G401 (cell line): ENCODE measurements at regions not wholly inside any gene's neighbourhood (a gene's known extent, or its start where the extent isn't known, plus 50 kb on each side); places are given as distances from the start of the nearest gene placed in this dataset.
A peak's percentile ranks its signal among the peaks of the same experiment; 100 is the strongest.
"Not testable (repeated sequence)": the region's sequence is repeated elsewhere in the genome, so short reads cannot be mapped to it uniquely, and the experiment has no call there.

ENCODE experiments used
- DNase-seq: peaks from one replicate; pipeline ENCODE4 v3.0.0-alpha.2; 2015; ENCODE audit warnings: low spot score
- in situ Hi-C: cut with HindIII; loops from 2 replicates; pipeline ENCODE4 v1.10.0; 2016; ENCODE audit warnings: low sequenced_read_pairs, mixed read lengths

DNA sequence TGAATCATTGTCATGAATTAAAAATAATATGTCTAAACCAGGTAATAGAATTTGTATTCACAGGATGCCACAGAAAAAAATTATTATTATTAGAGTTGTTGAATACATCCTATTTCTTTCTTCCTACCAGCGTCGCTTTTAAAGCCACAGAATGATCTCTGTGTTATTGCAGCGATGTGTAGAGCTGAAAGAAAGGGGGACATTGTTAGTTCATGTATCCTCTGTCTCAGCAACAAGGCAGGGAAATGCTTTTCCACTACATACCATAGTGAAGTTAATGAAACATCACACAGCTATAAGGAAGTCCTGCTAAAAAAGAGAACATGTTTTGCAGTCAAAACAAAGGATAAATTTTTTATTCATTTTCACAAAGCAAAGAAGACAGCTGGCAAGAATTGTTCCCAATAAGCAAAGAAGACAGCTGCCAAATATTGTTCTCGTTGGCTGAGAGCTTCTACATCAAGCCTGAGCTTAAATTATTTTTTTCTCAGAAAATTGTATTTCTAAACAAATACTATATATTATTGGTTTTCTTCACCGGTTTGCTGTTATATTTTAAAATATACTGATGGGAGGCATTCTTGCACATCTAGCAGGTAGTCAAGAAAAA, 1234.4 kb downstream of the SUCLG1 start:
- no peak for DNase-seq
- in situ Hi-C loops, result no loop called here

DNA sequence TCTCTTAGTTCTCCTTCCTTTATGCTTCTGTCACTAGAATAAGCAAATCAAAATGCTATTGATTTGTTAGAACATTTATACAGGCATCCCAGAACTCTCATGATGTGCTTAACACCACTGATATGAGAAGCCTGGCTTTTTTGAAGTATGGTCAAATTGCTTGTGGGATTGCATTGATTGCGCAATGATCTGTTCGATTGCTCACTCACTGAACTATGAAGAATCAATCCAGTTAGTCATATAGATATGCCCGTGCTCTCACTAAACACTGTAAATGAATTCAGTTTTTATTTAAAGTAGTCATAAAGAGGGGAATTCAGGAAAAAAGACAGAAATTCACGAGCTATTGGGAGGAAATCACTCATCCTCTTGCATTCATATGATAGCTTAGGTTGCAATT, 1237.8 kb downstream of the SUCLG1 start:
- in situ Hi-C loops, result no loop called here
- no peak for DNase-seq

DNA sequence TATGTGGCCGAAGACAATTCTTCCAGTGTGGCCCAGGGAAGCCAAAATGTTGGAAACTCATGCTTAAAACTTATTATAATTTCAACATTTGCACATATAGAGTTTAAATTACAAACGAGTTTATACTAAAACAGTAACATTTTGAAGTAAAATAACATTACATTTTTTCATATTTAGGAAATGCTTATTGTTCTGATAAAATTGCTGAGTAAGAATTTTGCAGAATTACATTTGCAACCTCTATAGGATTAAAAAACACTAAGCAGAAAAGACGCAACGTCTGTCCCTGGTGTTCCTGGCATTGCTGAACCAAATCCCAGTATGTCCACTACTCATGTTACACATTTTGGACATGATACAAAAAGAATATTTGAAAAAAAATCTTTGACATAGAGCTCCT, 1241.2 kb downstream of the SUCLG1 start:
- in situ Hi-C loops, result no loop called here

DNA sequence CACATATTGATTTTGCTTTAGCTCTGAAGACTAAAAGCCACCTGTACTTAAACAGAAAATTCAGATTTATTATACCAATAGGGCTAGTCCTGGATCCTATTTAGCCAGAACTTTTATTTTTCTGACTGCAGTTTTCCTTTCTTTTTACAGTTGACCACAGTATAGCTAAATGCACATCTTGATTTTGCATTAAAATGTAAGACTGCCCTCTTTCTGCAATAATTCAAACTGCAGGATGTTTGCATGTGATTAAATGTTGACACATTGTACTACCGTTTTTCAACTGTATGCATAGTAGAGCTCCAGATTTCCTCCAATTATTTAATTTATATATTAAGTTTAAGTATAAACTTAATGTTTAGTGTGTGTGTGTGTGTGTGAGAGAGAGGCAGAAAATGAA, 1262.9 kb downstream of the SUCLG1 start:
- peak; percentile 5 for DNase-seq
- in situ Hi-C loops, result no loop called here

More for the DNA sequence above, 1241.2 kb downstream of the SUCLG1 start:
- DNase-seq, result no peak

DNA sequence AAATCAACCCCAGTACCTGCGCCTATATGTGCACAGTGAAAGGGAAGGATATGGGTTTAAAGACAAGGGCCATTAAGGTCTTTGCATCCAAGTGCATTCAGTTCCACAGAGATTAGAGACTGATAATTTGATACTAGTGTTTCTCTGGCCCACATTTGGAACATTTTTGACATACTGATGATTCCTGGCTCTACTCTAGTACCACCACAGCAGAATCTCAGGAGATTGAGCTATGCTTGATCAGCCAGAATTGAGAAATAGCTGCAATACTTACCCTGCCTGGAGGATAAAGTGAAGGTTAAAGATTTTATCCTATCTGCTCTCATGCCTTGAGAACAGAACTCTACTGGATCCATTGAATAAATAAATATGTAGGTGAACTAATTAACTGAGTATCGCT, 1267.8 kb downstream of the SUCLG1 start:
- in situ Hi-C loops, result no loop called here
- DNase-seq, result no peak

DNA sequence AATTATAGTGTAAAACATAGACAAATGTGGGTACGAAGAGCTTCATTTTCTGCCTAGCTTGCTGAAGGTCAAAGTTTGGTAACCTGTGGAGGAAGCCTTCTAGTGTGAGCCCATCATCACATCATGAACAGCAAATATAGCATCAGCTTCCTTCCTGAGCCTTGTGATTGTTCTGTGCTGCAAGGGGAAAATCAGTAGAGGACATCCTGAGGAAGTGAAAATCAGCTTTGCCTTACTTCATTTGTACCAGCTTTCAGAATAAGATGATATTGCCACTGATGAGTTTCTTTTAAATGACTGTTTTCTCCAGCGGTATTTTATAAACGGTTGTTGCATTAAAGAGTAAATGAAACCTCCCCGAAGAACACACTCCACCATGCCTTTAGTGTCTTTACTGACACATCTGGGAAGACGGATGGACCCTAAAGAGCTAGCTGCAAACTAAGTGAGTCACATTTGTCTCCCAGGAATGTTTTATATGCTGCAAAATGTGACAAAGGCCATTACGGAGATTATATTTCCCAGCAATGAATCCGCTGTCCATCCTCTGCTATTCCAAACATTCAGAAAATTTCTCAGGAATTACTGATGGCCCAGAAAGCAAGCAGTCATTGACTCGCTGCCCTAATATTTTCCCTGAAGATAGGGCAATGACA, 1272.8 kb downstream of the SUCLG1 start:
- in situ Hi-C loops, result no loop called here
- DNase-seq, result no peak

DNA sequence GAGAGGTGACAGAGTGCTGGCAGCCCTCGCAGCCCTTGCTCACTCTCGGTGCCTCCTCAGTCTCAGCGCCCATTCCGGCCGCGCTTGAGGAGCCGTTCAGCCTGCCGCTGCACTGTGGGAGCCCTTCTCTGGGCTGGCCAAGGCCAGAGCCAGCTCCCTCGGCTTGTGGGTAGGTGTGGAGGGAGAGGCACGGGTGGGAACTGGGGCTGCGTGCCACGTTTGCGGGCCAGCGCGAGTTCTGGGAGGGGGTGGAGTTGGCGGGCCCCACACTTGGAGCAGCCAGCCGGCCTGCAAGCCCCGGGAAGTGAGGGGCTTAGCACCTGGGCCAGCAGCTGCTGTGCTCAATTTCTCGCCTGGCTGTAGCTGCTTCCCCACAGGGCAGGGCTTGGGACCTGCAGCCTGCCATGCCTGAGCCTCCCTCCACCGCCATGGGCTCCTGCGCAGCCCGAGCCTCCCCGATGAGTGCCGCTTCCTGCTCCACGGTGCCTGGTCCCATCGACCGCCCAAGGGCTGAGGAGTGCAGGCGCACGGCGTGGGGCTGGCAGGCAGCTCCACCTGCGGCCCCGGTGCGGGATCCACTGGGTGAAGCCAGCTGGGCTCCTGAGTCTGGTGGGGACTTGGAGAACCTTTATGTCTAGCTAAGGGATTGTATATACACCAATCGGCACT, 1278.1 kb downstream of the SUCLG1 start:
- DNase-seq, in situ Hi-C loops: not testable (repeated sequence)

DNA sequence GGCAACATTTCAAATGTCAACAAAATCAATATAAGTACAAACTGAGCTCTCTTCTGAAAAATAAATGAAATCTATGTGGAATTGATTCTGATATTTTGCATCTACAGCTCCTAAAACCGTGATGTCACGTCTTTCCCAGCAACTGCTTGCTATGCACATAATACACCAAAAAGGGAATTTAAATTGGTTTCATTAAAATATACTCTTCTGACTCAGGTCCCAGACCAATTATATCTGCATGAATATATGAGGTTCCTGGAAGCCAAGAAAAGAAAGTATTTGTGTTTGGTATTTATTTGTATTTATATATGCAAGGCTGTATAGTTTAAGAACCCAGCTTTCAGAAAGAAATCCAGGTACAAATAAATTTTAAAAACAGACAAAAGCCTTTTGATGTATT, 1282.5 kb downstream of the SUCLG1 start:
- in situ Hi-C loops, result no loop called here
- DNase-seq, result no peak

DNA sequence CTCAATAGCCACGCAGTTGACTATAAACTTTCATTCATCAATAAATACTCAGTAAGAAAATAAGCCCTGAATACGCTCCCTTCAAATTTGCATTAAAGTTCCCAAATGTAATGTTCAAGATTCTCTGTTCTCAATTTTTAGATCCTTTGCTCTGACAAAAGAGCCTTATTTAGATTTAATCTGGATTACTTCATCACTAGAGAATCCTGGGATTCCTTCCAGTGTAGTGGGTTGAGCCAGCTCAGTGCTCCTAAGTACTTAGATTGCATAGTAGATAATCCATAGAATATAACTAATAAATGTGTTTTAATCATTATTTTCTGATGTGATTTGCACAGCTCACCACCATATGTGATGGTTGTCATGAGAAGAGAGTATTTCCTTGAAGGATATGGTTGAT, 1286.2 kb downstream of the SUCLG1 start:
- no peak for DNase-seq
- in situ Hi-C loops, result no loop called here

DNA sequence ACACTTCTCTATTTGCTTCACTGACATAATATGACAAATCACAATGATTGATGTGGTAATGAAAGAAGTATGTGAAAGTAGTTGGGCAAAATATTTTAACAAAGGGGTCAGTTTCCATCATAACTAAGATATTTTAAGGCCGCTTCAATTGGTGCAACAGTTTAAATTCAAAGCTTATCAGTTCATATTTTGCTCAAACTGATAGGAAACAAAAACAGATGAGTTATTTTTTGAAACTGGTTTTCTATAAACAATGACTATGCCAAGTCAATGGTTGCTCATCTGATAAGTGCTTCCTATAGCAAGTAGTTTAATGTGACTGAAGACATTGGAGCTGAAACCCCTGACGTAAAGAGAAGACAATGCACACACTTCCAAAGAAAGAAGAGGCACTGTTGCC, 1290.7 kb downstream of the SUCLG1 start:
- in situ Hi-C loops, result no loop called here
- DNase-seq, result no peak

DNA sequence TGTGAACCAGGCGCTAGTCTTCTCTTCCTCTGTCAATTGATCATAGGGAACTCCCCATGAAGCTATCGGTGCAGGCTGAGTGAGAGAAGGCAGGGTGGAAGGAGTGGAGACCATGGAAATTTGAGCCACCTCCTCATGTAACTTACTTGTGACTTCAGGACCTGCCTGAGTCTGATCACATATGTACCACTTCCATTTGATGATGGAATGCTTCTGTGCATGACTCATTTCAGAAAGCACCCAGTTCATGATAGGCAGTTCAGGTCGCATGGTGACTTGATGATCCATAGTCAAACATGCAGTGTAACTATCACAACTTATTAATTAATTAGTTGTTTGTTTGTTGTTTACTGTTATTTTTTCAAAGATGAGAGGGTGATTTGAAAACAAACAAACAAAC, 1296.7 kb downstream of the SUCLG1 start:
- in situ Hi-C loops, result no loop called here
- no peak for DNase-seq

DNA sequence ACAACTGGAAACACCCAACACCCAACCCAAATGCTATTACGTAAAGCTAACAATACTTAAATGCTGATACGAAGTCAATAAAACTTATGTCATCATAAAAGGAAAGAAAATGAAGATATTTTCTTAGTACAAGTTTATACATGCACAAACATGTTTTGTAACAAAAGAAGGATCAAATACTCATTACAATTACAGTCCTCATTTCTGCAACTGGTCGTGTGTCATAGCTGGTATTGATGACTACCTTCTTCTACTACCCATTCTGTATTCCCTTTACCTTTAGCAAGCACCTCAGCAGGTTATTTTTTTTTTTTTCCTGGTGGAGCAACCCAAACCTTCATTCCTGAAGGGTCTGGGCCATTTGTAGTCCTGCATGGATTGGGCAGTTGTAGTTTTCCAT, 1298.5 kb downstream of the SUCLG1 start:
- DNase-seq, result no peak
- in situ Hi-C loops, result no loop called here

DNA sequence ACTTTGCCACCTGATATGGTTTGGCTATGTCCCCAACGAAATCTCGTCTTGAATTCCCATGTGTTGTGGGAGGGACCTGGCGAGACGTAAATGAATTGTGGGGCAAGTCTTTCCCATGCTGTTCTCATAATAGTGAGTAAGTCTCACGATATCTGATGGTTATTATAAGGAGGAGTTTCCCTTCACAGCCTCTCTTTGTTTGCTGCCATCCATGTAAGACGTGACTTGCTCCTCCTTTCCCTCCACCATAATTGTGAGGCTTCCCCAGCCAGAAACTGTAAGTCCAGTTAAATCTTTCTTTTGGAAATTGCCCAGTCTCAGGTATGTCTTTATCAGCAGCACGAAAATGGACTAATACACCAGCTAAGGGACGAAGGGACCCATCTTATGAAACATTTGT, 1303.3 kb downstream of the SUCLG1 start:
- in situ Hi-C loops, result no loop called here
- DNase-seq, result no peak

DNA sequence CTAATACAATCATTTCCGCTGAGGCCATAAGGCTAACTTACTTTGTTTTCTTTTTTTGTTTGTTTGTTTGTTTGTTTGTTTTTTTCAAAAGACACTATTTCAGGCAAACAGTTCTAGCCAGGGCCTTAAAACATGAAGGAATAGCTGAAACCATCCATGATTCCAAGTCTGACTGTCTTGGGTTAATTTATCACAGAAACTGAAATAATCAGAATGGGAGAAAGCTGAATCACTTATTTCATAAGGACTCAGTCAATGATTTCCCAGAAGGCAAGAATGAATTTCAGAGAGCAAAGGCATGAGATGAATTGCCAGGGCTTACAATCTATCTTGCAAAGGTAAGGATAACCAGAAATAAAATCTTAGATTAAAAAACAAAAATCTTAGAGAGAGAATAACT, 1315.1 kb downstream of the SUCLG1 start:
- in situ Hi-C loops, result no loop called here
- DNase-seq, result no peak

DNA sequence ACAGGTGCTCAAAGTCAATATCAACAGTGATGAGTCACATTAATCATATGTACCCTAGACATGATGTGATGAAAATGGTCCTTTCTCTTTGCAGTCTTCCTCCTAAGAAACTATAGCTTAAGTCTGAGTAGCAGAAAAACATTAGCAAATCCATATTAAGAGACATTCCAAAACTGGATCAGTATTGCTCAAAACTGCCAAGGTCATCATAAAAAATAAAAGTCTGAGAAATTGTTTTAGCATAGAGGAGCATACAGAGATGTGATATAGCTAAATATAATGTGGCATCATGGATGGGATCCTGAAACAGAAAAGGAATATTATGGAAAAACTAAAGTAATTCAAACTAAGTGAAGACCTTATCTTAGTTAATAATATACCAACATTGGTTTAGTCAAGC, 1316.1 kb downstream of the SUCLG1 start:
- no peak for DNase-seq

DNA sequence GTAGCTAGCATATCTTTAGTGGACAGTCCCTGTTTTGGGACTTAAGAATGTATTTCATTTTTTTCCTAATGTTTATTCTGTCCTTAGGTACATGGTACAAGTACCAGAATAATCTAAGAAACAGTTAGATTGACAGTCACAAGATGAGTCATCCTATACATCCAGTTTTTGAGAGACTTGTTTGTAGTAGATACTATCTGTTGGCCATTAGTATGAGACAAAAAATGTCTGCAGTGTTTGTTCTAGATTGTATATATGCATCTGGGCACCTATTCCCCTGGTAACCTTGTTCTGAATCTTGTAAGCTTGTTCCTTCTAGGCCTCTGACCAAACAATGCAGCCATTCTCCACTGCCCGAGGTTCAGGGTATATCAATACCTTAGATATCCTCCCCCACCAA, 1343.5 kb downstream of the SUCLG1 start:
- in situ Hi-C loops, result no loop called here
- no peak for DNase-seq

More for the DNA sequence above, 1316.1 kb downstream of the SUCLG1 start:
- in situ Hi-C loops, result no loop called here

DNA sequence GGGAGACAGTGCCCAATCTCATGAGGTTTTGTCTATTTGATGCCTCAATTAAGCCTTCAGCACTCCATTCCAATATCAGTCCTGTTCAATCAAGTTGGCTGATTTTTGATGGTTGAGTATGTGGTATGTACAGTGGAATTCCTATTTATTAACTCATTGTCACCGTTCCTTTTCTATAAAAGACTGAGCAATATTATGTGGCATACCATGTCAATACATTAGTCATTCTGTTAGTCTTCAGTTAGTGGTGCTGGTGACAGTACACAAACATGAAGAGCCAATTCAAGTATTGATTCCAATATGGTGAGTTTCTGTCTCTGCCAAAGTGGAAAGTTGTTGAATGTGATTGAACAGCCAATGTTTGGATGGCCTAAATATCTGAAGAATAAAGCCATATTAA, 1343.9 kb downstream of the SUCLG1 start:
- in situ Hi-C loops, result no loop called here
- no peak for DNase-seq

DNA sequence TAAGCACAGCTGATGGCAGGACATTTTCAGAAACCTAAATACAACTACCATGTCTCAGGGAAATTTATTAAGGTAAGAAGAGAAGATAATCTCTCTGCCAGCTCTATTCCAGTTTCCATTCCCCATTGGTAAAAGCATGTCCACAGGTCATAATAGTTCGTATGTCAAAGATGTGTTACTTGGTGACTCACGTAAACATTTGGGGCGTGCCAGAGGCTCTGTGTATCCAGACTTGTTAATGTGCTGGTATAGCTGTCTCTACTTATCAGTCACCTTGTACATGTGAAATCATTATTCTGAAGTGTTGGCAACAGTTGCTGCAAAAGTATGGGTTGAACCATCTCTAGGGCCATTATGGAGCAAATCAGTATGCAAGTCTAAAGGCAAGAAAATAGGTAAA, 1345.1 kb downstream of the SUCLG1 start:
- in situ Hi-C loops, result no loop called here

DNA sequence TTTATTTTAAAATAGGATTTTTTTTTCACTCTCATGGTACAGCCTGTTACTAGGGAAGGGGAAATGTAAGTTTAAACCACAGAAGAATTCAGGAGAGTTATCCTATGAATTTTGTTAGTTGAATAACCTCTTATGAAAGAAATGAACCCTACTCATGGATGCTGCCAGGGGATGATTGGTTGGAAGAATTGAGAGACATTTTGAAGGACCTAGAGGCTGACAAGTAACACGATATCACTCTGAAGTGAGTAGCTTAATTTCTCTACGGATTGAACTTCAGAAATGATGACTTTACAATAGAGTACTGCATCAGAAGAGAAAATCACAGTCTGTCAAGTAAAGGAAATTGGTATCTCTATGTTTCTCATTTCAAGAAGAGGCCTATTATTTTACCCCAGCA, 1346.2 kb downstream of the SUCLG1 start:
- in situ Hi-C loops, result no loop called here
- no peak for DNase-seq

More for the DNA sequence above, 1345.1 kb downstream of the SUCLG1 start:
- DNase-seq, result no peak

DNA sequence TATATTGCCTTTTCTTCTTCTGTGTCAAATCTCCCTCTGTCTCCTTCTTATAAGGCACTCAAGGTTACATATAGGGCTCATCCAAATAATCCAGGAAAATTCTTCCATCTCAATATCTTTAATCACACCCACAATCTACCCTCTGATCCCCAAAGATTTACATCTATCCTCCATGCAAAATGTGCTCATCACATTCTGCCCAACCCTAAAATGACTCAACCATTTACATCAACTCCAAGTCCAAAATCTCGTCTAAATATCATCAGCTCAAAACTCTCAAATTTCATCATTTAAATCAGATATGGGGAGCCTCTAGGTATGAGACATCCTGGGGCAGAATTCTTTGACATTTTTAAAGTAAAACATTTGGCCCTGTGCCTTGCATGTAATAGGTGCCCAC, 1349.8 kb downstream of the SUCLG1 start:
- in situ Hi-C loops, result no loop called here

DNA sequence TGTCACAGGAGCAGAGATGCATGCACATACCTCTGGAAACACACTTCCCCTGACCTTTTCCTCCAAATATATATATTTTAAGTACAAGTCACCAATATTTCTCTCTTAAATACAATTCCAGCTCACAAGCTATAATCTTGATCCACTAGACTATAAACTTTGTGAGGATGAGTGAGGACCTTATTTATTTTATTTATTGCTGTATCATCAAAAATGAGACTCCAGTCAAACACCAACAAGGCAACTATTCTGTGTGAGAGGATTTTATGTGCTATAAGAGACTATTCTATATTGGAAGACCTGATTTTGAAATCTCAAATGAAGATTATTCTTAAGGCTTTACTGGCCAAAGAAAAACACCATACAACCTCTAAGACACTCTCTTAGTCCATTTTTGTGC, 1352.2 kb downstream of the SUCLG1 start:
- no peak for DNase-seq
- in situ Hi-C loops, result no loop called here

More for the DNA sequence above, 1349.8 kb downstream of the SUCLG1 start:
- no peak for DNase-seq
